GM19240 (cell line): ENCODE measurements at regions not wholly inside any gene's neighbourhood (a gene's known extent, or its start where the extent isn't known, plus 50 kb on each side); places are given as distances from the start of the nearest gene placed in this dataset.

Experiments used
- DNase-seq: peaks from one replicate; pipeline ENCODE4 v3.0.0; 2011; ENCODE audit warnings: low spot score; ENCODE audit not compliant: insufficient read length

- DNase-seq: no peak
These were observed 260.8 kb upstream of the G2E3 start for GRCh38 chr14:30297876-30298795.

- DNase-seq: no peak
These were observed 259.0 kb upstream of the G2E3 start for GRCh38 chr14:30299915-30300314.

GRCh38 chr14:30303350-30303749, 255.6 kb upstream of the G2E3 start:
- DNase-seq: no peak

- no peak for DNase-seq
These were observed 253.6 kb upstream of the G2E3 start for GRCh38 chr14:30305346-30305745.

DNA sequence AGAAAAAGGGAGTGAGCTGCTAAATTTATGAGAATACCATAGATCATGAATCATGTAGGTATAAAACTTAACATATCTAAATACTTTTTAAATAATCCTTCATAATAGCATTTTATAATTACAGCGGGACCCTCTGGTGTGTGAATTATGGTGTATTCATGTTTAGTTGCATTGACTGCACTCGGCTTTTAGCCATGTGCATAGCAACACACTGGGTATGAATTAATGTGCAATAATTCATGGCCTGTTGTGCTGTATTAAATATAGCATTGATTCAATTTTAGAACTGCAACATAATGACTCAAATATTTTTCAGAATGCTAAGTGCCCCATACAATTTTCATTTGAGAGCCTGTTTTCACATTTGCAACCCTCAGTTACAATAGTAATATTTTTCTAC, 249.6 kb upstream of the G2E3 start:
- no peak for DNase-seq

GRCh38 chr14:30312214-30312613, 246.7 kb upstream of the G2E3 start:
- DNase-seq: no peak

DNA sequence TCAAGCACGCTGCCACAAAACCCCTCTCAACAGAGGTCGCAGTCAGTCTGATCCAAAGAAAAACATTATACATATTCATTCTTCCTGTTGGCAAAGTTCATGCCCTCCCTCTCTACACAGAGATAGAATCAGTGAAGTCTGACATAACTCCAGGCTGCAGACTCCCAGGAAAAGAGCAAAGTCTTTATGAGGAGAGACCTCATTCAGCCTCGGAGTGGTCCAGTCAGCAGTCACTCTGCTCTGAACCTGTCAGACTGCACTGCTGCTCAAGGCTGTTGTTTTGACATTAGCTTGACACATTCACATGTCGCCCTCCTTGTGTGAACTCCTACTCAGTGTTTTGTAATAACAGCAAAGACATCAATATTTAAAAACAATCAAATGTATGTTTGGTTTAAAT, 241.2 kb upstream of the G2E3 start:
- no peak for DNase-seq

GRCh38 chr14:30322819-30323218, 236.1 kb upstream of the G2E3 start:
- no peak for DNase-seq

GRCh38 chr14:30330033-30330432, 228.9 kb upstream of the G2E3 start:
- no peak for DNase-seq

DNA sequence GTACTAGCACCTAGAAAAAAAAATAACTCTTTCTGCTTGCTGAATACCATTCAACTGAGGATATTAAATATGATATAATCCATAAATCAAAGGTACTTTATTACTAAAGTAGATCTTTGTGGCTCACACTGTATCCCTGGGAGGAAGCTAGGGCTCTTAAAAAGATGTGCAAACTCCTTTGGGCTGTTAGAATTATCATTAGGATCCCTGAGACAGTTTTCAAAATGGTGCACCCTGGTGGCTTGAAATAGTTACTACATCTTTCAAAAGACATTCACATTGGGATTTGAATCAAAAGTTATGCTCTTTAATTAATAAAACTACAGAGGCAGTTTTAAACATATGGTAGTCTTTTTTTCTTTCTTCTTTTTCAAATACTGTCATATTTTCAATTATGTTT, 228.5 kb upstream of the G2E3 start:
- no peak for DNase-seq

GRCh38 chr14:30331030-30331429, 227.9 kb upstream of the G2E3 start:
- DNase-seq: no peak

- DNase-seq: no peak
These were observed 226.6 kb upstream of the G2E3 start for GRCh38 chr14:30332374-30332773.

DNA sequence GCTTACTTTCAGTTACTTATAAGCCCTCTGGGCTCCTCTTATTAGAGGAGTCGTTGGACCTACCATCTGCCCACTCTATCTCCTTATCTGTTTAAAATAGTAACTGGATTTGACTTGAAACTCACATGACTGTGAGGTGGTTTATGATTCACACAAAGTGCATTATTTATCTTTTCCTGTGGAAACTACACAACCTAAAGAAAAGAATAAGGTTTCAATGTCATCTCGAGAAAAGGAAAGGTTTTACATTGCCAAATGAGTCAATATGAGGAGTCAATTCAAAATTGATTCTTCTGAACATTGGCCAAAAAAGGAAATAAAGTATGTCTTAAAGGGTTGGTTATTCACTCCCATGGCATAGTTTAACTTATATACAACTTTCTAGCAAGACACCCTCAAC, 225.0 kb upstream of the G2E3 start:
- DNase-seq: no peak

DNA sequence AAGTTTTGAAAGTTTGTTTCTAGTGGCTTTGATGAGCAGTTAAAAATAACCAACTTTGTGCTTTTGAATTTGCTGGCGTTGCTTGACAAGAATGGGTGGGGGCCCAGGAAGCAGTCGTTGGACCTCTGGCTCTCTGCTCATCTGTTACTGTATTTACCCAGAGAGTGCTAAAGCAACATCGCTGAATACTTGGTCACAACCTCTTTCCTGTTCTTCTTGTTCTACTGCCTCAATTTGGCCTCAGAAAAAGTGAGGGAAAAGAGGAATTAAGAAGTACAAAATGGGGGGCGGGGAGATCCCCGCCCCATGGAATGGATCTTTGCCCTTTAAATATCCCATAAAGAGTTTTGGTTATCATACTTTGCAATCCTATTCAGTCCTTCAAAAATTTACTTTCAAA, 221.5 kb upstream of the G2E3 start:
- DNase-seq: no peak

GRCh38 chr14:30339311-30339901, 219.6 kb upstream of the G2E3 start:
- no peak for DNase-seq

- DNase-seq: no peak
These were observed 218.5 kb upstream of the G2E3 start for GRCh38 chr14:30340495-30340894.

DNA sequence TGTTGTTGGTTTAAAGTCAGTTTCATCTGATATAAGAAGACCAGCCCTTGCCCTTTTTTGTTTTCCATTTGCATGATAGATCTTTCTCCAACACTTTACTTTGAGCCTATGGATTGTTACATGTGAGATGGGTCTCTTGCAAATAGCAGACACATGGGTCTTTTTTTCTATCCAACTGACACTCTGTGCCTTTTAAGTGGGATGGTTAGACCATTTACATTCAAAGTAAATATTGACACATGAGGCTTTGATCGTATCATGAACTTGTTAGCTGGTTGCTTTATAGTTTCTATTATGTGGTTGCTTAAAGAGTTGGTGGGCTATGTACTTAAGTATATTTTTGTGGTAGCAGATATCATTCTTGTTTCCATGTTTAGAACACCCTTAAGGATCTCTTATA, 213.4 kb upstream of the G2E3 start:
- no peak for DNase-seq

DNA sequence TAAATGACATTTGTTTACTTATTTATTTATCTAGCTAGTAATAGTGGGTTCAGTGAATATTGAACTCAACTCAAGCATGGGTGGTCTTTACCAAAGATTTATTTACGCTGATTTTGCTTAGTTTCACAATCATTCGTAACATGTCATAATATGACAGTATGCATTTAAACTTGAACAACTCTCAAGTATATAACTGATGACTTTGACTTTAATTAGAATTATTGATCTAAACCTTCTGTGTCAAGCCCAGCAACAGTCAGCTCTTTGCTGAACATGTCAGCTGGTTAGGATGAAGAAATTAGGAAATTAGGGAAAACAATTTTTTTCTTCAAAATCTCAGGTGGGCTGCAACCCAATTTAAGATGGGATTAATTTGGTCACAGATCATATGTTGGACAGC, 210.5 kb upstream of the G2E3 start:
- DNase-seq: no peak

- DNase-seq: no peak
These were observed 209.4 kb upstream of the G2E3 start for GRCh38 chr14:30349520-30349919.

- DNase-seq: no peak
These were observed 204.5 kb upstream of the G2E3 start for GRCh38 chr14:30354439-30354838.

DNA sequence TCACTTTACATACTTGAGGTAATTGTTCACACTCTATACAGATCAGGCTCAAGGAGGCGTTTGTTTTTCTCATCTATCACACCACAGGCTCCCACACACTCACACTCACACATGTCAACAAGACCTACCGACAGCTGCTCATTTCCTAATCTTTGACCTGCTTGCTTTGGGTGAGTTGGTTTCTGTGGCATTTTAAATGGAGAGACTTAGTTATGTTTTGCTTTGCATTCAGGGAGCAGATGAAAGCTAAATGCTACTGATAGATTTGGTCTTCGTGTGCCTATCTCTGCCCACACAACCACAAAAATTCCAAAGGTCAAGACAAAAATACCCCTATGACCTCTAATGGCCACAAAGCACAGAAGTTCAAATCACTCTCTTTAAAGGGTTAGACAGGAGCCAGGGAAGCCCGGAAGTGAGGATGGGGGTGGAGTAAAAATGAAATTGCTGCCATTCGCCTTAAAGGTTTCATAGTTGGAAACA, 203.5 kb upstream of the G2E3 start:
- peak; percentile 12 for DNase-seq

DNA sequence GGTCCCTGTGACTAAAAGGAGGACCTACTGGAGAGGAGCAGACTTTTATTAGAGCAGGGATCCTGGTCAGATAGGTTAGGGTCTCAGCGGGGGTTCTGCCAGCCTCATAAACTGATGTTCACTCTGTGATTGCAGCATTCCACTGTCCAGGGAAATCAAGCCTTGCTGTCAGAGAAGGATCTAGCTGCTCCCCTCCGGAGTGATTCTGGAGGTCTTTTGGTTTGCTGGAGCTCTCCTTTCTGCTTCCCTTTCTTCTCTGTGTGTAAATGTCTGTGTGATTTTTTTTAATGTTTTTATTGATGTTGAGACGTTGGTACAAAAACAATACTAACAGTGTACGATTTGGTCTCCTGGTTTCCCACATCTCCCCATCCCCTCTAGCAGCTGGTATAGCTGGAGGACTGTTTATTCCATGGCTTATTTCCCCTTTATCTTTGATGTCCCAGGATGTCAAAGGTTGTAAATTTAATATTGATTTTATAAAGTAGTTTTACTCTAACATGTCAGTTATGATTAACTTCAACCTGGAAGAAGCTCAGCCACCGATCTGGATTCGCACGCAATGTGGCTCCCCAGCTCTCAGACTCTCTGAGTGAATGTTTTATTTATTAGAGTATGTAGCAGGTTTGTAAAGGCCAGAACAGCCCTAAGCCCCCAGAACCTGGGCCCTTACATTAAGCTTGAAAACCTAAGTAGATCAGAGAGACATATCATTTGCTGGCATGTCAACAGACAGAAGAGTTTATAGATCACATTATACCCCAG, 202.3 kb upstream of the G2E3 start:
- no peak for DNase-seq
